ENCODE measurements at regions not wholly inside any gene's neighbourhood (a gene's known extent, or its start where the extent isn't known, plus 50 kb on each side); places are given as distances from the start of the nearest gene placed in this dataset.
"Not testable (repeated sequence)": the region's sequence is repeated elsewhere in the genome, so short reads cannot be mapped to it uniquely, and the experiment has no call there.

DNA sequence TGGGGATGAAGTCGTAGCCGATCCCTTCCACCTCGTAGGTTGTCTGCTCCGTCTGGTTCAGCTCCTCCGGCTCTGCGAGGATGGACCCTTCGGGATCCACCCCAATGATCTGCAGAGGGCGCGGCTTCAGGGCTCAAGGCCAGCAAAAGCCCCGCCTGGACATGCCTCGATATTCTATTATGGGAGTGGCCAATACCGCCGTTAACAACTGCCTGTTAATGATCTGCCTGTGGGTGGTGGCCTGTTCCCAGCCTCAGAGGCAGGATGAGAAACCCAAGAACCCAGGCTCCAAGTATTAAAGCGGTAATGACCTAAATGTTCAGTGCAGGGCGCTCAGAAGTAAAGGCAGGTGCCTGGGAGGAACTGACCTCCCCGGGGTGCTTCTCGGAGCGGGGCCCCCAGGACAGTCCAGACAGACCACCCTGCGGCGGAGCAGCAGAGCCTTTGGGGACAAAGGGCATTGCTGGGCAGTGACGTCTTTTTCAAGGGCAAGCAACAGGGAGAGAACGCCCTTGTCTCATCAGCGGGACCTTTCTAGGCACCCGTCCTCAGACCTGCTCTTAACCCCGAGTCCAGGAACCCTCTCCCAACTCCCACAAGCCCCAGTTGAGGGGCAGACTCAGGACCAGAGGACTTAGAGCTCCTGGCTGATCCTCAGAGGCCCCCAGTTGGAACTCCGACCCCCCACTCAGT, 4066.6 kb upstream of the TPTE start:
- not testable (repeated sequence) for TF ChIP-seq POLR2A, POLR2AphosphoS5 (IDR thresholded peaks at IDR 0.05)
